BJ (cell line): ENCODE measurements at regions not wholly inside any gene's neighbourhood (a gene's known extent, or its start where the extent isn't known, plus 50 kb on each side); places are given as distances from the start of the nearest gene placed in this dataset.

Source experiments
- CTCF ChIA-PET: fragments of 350-600 bp; formaldehyde crosslinking; extraction: SDS; loops from one replicate; lab custom pipeline; 2021; ENCODE audit warnings: antibody characterized with exemption, inconsistent platforms; lab: Yijun Ruan, JAX
- POLR2A ChIA-PET: fragments of 300-600 bp; sonication (Branson Sonifier 250); formaldehyde crosslinking; extraction: SDS; loops from one replicate; lab custom pipeline; 2021; ENCODE audit warnings: antibody characterized with exemption; lab: Charles Lee
- DNase-seq: peaks from one replicate; pipeline ENCODE4 v3.0.0-alpha.2; 2011; ENCODE audit warnings: low read depth
- H3K27me3 ChIP-seq: 2 replicates; pipeline ENCODE4 v1.6.0; 2011; ENCODE audit warnings: low read length; ENCODE audit not compliant: control insufficient read depth, insufficient read depth
- H3K36me3 ChIP-seq: 2 replicates; pipeline ENCODE4 v1.5.1; 2011; ENCODE audit warnings: low read length; ENCODE audit not compliant: control insufficient read depth, insufficient read depth
- H3K4me3 ChIP-seq: 2 replicates; pipeline ENCODE4 v1.5.1; 2011; ENCODE audit warnings: low read depth, mild to moderate bottlenecking, control low read depth, low read length
- TF ChIP-seq, protein P1 (sequence below): IDR thresholded peaks from 2 replicates; pipeline ENCODE4 v1.5.1; 2011; ENCODE audit warnings: low read depth, mild to moderate bottlenecking, control low read depth, inconsistent platforms, low read length, moderate library complexity; ENCODE audit not compliant: insufficient read depth

DNA sequence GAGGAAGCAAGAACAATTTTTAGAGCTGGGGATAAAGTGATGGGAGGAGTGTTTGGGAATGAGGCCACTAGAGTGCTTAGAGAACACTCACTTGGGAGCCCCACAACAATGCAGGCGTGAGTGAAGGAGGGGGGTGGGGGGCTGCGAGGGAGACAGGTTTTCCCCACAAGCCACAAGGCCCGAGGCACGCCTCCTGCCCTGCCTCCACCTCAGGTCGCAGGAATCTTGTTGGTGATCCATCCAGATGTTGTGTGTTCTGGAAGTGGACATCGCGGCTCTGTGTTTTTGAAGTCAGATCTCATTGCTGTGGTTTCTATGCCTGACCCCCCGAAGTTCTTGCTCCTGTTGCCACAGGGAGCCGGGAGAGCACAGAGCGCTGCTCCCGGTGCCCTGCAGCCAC is 178.0 kb upstream of the BMPER start:
- TF ChIP-seq, protein P1, sequence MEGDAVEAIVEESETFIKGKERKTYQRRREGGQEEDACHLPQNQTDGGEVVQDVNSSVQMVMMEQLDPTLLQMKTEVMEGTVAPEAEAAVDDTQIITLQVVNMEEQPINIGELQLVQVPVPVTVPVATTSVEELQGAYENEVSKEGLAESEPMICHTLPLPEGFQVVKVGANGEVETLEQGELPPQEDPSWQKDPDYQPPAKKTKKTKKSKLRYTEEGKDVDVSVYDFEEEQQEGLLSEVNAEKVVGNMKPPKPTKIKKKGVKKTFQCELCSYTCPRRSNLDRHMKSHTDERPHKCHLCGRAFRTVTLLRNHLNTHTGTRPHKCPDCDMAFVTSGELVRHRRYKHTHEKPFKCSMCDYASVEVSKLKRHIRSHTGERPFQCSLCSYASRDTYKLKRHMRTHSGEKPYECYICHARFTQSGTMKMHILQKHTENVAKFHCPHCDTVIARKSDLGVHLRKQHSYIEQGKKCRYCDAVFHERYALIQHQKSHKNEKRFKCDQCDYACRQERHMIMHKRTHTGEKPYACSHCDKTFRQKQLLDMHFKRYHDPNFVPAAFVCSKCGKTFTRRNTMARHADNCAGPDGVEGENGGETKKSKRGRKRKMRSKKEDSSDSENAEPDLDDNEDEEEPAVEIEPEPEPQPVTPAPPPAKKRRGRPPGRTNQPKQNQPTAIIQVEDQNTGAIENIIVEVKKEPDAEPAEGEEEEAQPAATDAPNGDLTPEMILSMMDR = no peak
- ChIA-PET POLR2A (no interaction called here), CTCF (interaction anchor here (1.0 to 1.6 kb wide), 2 partner anchors 11 to 206 kb away, joined by 3 to 4 read pairs; no protein-coding TSS in a partner anchor)
- Histone ChIP-seq H3K27me3 (no peaks in the 10 kb centered on the region), H3K36me3 (no peaks in the 10 kb centered on the region), H3K4me3 (no peak overlapping the region)
- no peak for DNase-seq

DNA sequence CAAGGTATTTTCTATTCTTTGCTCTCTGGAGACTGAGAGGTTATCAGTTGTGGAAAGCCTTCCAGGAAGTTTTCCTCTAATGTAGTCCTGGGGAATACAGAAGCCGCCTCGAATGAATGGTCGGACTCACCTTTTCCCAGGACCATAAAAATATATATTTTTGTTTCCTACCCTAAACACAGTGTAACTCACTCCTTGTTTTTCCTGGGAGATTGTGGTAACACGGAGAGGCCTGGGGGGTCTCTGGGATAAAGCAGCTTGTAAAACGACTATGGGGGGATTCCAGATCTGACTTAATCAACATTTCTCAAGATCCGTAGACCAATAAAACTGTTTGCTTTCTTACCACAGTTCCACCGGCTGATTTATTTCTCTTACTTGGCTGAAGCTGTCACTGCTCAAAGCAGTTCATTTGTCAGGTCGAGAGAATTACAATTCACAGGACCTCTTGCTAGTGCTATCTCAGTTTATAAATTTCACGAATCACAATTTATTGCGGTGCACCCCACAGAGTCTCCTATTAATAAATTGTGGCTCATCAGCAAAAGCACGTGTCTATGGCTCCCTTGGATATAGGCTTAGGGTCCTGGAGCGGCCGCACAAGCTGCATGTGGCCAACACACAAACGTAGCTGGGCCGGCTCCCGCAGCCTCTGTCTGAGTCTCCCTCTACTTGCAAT is 176.3 kb upstream of the BMPER start:
- Histone ChIP-seq H3K4me3 (no peak overlapping the region), H3K36me3 (no peaks in the 10 kb centered on the region), H3K27me3 (no peaks in the 10 kb centered on the region)
- TF ChIP-seq, protein P1 = no peak
- no peak for DNase-seq
- ChIA-PET POLR2A (no interaction called here), CTCF (interaction anchor here (1.3 kb wide), 1 partner anchor 9 kb away, joined by 5 read pairs; no protein-coding TSS in a partner anchor)

DNA sequence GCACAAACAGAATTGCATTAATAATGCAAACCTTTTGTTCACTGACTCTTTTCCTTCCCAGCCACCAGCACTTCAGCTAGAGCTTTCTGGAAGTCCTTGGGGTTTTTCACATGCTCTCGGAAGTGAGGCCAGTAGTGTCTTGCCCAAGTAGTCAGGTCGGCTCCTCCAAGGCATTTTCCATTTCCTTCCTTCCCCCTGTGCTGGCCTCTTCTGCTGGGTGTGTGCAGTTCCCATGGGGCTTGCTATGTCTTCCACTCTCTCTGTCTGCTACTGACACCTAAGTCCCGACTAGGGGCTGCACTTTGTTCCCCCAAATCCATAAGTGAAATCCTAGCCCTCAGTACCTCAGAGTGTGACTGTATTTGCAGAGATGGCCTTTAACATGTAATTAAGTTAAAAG is 175.6 kb upstream of the BMPER start:
- no peak overlapping the region for H3K4me3 ChIP-seq
- ChIA-PET CTCF (interaction anchor here (1.3 kb wide), 1 partner anchor 8 kb away, joined by 5 read pairs; no protein-coding TSS in a partner anchor), POLR2A (no interaction called here)
- TF ChIP-seq, protein P1 = no peak
- no peaks in the 10 kb centered on the region for H3K36me3 ChIP-seq
- no peak for DNase-seq
- no peaks in the 10 kb centered on the region for H3K27me3 ChIP-seq

DNA sequence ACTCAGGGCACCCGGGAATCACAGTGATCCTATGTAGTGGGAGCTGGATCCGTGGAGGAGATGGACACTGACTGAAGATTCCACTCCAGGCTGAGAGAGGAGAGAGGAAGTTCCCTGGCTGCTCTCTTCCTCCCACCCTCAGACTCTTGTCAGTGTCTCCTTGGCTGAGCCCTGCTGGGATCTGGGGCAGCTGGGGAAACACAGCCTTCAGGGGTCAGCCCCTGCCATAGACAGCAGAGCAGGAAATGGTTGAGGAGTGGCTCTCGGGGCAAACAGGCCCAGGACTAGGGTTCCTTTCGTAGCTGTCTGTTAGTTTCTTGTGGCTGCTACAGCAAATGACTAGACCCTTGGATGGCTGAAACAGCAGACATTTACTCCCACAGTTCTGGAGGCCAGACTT is 174.4 kb upstream of the BMPER start:
- POLR2A ChIA-PET = no interaction called here
- H3K36me3 ChIP-seq = no peaks in the 10 kb centered on the region
- no peak for DNase-seq
- no peak overlapping the region for H3K4me3 ChIP-seq
- TF ChIP-seq, protein P1 = no peak
- H3K27me3 ChIP-seq = no peaks in the 10 kb centered on the region
- CTCF ChIA-PET = no interaction called here

DNA sequence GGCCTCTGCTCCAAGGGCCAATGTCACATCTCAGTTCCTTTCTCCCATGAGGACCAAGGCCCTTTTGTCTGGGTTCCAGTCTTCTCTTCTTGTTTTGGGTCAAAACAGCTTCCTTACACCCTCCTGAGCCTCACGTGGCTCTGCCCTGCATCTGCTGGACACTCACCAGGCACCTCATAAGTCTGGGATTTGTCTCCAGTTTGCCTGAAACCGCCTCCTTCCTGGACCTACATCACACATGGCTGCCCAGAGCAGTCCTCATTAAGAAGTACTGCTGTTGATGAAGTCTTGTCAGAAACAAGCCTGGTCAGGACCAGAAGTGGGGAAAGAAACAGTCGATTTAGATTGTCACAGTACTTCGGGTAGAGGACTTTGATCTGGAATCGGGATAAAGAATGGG is 173.4 kb upstream of the BMPER start:
- CTCF ChIA-PET = interaction anchor here (0.6 kb wide), 1 partner anchor 236 kb away, joined by 3 read pairs; no protein-coding TSS in a partner anchor
- no peaks in the 10 kb centered on the region for H3K27me3 ChIP-seq
- TF ChIP-seq, protein P1 = no peak
- H3K36me3 ChIP-seq = no peaks in the 10 kb centered on the region
- no peak for DNase-seq
- POLR2A ChIA-PET = no interaction called here
- H3K4me3 ChIP-seq = no peak overlapping the region
